ENCODE measurements at regions not wholly inside any gene's neighbourhood (a gene's known extent, or its start where the extent isn't known, plus 50 kb on each side); places are given as distances from the start of the nearest gene placed in this dataset.
"Not testable (repeated sequence)": the region's sequence is repeated elsewhere in the genome, so short reads cannot be mapped to it uniquely, and the experiment has no call there.

DNA sequence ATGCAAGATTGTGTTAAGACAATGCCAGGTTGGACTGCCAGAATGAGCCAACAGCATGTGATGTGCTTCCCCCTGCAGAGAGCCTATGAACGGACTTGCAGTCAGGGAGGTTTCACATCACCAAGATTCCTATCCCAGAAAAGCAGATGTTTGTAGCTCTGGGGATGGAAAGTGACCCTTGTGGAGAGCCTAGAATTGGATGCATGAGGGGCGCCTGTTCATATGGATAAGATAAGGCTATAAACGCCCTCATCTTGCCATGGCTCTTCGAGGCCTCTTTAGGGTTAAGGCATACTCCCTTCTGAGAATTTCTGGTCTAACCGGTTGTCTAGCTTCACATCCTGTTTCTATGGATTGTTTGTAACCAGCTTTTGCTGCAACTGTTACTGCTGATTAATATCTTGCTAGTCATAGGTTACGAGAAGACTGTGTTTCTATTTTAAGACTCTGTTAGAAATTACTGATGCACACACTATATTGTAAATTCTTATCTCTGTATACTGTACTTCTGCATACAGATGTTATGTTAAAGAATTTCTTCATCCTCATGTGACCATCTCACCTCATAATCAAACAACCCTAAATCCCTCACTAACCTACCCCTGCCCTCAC, 295.8 kb downstream of the PTGER3 start:
- not testable (repeated sequence) for H3K4me2 ChIP-seq (ENCODE audit: low read depth, low read length, poor library complexity, severe bottlenecking); H2AFZ ChIP-seq (ENCODE audit: low read length)

GRCh38 chr1:70754701-70755100, 292.9 kb downstream of the PTGER3 start:
- Histone ChIP-seq H4K20me1 (ENCODE audit: insufficient read depth, low read depth, low read length) (no peaks in the 10 kb centered on the region), H2AFZ (ENCODE audit: low read length) (no peak overlapping the region), H3K4me2 (ENCODE audit: low read depth, low read length, poor library complexity, severe bottlenecking) (no peak overlapping the region), H3K9ac (ENCODE audit: low read length) (no peak overlapping the region), H3K36me3 (ENCODE audit: insufficient read depth, low read length) (no peaks in the 10 kb centered on the region), H3K9me3 (ENCODE audit: low read length) (no peaks in the 10 kb centered on the region), H3K9me2 (replicated peaks; ENCODE audit: insufficient read depth, low read length) (no peaks in the 10 kb centered on the region), H3K79me2 (ENCODE audit: low read length) (no peaks in the 10 kb centered on the region), H3K27ac (ENCODE audit: low read length) (no peak overlapping the region), H3K4me3 (ENCODE audit: low read length) (no peak overlapping the region), H3K4me1 (ENCODE audit: low read length) (no peaks in the 10 kb centered on the region), H3K27me3 (ENCODE audit: low read length) (no peaks in the 10 kb centered on the region)
- DNase-seq = no peak

More for the DNA sequence above, 295.8 kb downstream of the PTGER3 start:
- not testable (repeated sequence) for H3K9ac ChIP-seq (ENCODE audit: low read length); H3K4me1 ChIP-seq (ENCODE audit: low read length); H3K27me3 ChIP-seq (ENCODE audit: low read length); DNase-seq; H3K36me3 ChIP-seq (ENCODE audit: insufficient read depth, low read length); H4K20me1 ChIP-seq (ENCODE audit: insufficient read depth, low read depth, low read length); H3K9me3 ChIP-seq (ENCODE audit: low read length); H3K9me2 ChIP-seq (replicated peaks; ENCODE audit: insufficient read depth, low read length); H3K79me2 ChIP-seq (ENCODE audit: low read length); H3K4me3 ChIP-seq (ENCODE audit: low read length); H3K27ac ChIP-seq (ENCODE audit: low read length)

DNA sequence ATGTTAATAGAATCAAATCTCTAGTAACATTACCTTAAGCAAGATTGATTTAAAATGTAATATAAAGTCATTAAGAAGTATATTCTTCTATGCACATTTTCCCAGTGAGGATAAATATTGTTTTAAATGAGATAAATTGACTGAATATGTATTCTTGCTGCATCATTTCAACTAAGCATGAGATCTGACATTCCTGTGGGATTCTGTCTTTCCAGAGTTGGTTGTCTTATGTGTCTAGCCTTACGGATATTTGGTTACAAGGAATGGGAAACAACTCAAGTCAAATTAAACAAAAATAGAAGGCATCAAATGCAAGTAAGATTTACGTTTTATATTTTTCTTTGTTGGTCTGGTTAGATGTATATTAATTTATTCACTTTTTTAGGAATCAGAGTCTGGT, 287.5 kb downstream of the PTGER3 start:
- H3K9me2 ChIP-seq (replicated peaks; ENCODE audit: insufficient read depth, low read length) = no peaks in the 10 kb centered on the region
- H2AFZ ChIP-seq (ENCODE audit: low read length) = no peak overlapping the region
- H3K36me3 ChIP-seq (ENCODE audit: insufficient read depth, low read length) = no peaks in the 10 kb centered on the region

DNA sequence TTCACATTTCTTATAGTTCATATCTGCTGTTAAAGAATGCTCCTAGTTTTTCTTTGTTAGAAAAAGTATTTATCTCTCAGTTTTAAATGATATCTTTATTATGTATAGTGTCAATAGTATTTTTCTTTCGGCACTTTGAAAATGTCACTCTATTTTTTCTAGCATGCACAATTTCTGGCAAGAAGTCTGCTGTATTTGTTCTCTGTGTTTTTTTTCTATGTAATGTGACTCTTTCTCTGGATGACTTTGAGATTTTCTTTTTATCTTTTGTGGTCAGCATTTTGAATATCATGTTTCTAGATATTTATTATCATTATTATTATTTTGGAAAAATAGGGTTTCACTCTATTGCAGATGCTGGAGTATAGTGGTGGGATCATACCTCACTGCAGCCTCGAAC, 285.2 kb downstream of the PTGER3 start:
- Histone ChIP-seq H3K27me3 (ENCODE audit: low read length) (no peaks in the 10 kb centered on the region), H3K9me2 (replicated peaks; ENCODE audit: insufficient read depth, low read length) (no peaks in the 10 kb centered on the region), H4K20me1 (ENCODE audit: insufficient read depth, low read depth, low read length) (no peaks in the 10 kb centered on the region), H2AFZ (ENCODE audit: low read length) (no peak overlapping the region), H3K9ac (ENCODE audit: low read length) (no peak overlapping the region), H3K27ac (ENCODE audit: low read length) (no peak overlapping the region), H3K4me1 (ENCODE audit: low read length) (no peaks in the 10 kb centered on the region), H3K4me3 (ENCODE audit: low read length) (no peak overlapping the region), H3K36me3 (ENCODE audit: insufficient read depth, low read length) (no peaks in the 10 kb centered on the region), H3K4me2 (ENCODE audit: low read depth, low read length, poor library complexity, severe bottlenecking) (no peak overlapping the region), H3K79me2 (ENCODE audit: low read length) (no peaks in the 10 kb centered on the region), H3K9me3 (ENCODE audit: low read length) (no peaks in the 10 kb centered on the region)
- DNase-seq = no peak

More for the DNA sequence above, 287.5 kb downstream of the PTGER3 start:
- H3K27ac ChIP-seq (ENCODE audit: low read length) = no peak overlapping the region
- H3K9me3 ChIP-seq (ENCODE audit: low read length) = no peaks in the 10 kb centered on the region
- no peak overlapping the region for H3K4me3 ChIP-seq (ENCODE audit: low read length)
- H4K20me1 ChIP-seq (ENCODE audit: insufficient read depth, low read depth, low read length) = no peaks in the 10 kb centered on the region
- no peak overlapping the region for H3K9ac ChIP-seq (ENCODE audit: low read length)
- DNase-seq = no peak
- no peaks in the 10 kb centered on the region for H3K4me1 ChIP-seq (ENCODE audit: low read length)
- H3K79me2 ChIP-seq (ENCODE audit: low read length) = no peaks in the 10 kb centered on the region
- no peak overlapping the region for H3K4me2 ChIP-seq (ENCODE audit: low read depth, low read length, poor library complexity, severe bottlenecking)
- no peaks in the 10 kb centered on the region for H3K27me3 ChIP-seq (ENCODE audit: low read length)

GRCh38 chr1:70764747-70765146, 282.9 kb downstream of the PTGER3 start:
- Histone ChIP-seq H3K79me2 (ENCODE audit: low read length) (no peaks in the 10 kb centered on the region), H3K36me3 (ENCODE audit: insufficient read depth, low read length) (no peaks in the 10 kb centered on the region), H4K20me1 (ENCODE audit: insufficient read depth, low read depth, low read length) (no peaks in the 10 kb centered on the region), H3K27ac (ENCODE audit: low read length) (no peak overlapping the region), H3K4me1 (ENCODE audit: low read length) (no peaks in the 10 kb centered on the region), H2AFZ (ENCODE audit: low read length) (no peak overlapping the region), H3K4me2 (ENCODE audit: low read depth, low read length, poor library complexity, severe bottlenecking) (no peak overlapping the region), H3K9ac (ENCODE audit: low read length) (no peak overlapping the region), H3K27me3 (ENCODE audit: low read length) (no peaks in the 10 kb centered on the region), H3K9me2 (replicated peaks; ENCODE audit: insufficient read depth, low read length) (no peaks in the 10 kb centered on the region), H3K4me3 (ENCODE audit: low read length) (no peak overlapping the region), H3K9me3 (ENCODE audit: low read length) (no peaks in the 10 kb centered on the region)
- DNase-seq = no peak

DNA sequence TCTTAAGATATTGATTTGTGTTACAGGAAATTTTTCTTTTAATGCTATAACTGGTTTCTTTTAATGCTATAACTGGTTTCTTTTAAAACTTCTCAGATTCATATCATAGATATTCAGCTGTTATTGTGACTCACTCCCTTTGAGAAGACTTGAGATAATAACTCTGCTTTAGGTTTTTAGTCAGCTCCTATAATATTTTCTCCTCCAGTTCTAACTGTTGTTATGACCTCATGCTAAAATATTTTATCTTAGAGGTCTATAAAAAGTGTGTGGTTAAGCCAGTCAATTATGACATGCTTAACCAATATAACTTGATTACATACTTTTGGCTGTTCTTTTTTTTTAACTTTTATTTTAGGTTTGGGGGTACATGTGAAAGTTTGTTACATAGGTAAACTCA, 280.2 kb downstream of the PTGER3 start:
- H3K9me3 ChIP-seq (ENCODE audit: low read length) = no peaks in the 10 kb centered on the region
- H3K4me2 ChIP-seq (ENCODE audit: low read depth, low read length, poor library complexity, severe bottlenecking) = no peak overlapping the region
- H3K27ac ChIP-seq (ENCODE audit: low read length) = no peak overlapping the region
- DNase-seq = no peak
- no peaks in the 10 kb centered on the region for H4K20me1 ChIP-seq (ENCODE audit: insufficient read depth, low read depth, low read length)
- no peaks in the 10 kb centered on the region for H3K79me2 ChIP-seq (ENCODE audit: low read length)
- H3K4me3 ChIP-seq (ENCODE audit: low read length) = no peak overlapping the region
- no peaks in the 10 kb centered on the region for H3K36me3 ChIP-seq (ENCODE audit: insufficient read depth, low read length)
- H3K27me3 ChIP-seq (ENCODE audit: low read length) = no peaks in the 10 kb centered on the region; the same call in 1 of the 2 replicates
- H3K9ac ChIP-seq (ENCODE audit: low read length) = no peak overlapping the region
- no peaks in the 10 kb centered on the region for H3K4me1 ChIP-seq (ENCODE audit: low read length)
- H2AFZ ChIP-seq (ENCODE audit: low read length) = no peak overlapping the region
- no peaks in the 10 kb centered on the region for H3K9me2 ChIP-seq (replicated peaks; ENCODE audit: insufficient read depth, low read length)

- Histone ChIP-seq H3K27ac (ENCODE audit: low read length) (no peak overlapping the region), H3K9me3 (ENCODE audit: low read length) (no peaks in the 10 kb centered on the region), H3K4me3 (ENCODE audit: low read length) (no peak overlapping the region), H2AFZ (ENCODE audit: low read length) (no peak overlapping the region), H3K36me3 (ENCODE audit: insufficient read depth, low read length) (no peaks in the 10 kb centered on the region), H3K4me2 (ENCODE audit: low read depth, low read length, poor library complexity, severe bottlenecking) (no peak overlapping the region), H3K9me2 (replicated peaks; ENCODE audit: insufficient read depth, low read length) (no peaks in the 10 kb centered on the region), H3K27me3 (ENCODE audit: low read length) (no peaks in the 10 kb centered on the region; the same call in 1 of the 2 replicates), H3K9ac (ENCODE audit: low read length) (no peak overlapping the region), H4K20me1 (ENCODE audit: insufficient read depth, low read depth, low read length) (no peaks in the 10 kb centered on the region), H3K4me1 (ENCODE audit: low read length) (no peaks in the 10 kb centered on the region), H3K79me2 (ENCODE audit: low read length) (no peaks in the 10 kb centered on the region)
- DNase-seq = no peak
These were observed 279.4 kb downstream of the PTGER3 start for GRCh38 chr1:70768216-70768615.

DNA sequence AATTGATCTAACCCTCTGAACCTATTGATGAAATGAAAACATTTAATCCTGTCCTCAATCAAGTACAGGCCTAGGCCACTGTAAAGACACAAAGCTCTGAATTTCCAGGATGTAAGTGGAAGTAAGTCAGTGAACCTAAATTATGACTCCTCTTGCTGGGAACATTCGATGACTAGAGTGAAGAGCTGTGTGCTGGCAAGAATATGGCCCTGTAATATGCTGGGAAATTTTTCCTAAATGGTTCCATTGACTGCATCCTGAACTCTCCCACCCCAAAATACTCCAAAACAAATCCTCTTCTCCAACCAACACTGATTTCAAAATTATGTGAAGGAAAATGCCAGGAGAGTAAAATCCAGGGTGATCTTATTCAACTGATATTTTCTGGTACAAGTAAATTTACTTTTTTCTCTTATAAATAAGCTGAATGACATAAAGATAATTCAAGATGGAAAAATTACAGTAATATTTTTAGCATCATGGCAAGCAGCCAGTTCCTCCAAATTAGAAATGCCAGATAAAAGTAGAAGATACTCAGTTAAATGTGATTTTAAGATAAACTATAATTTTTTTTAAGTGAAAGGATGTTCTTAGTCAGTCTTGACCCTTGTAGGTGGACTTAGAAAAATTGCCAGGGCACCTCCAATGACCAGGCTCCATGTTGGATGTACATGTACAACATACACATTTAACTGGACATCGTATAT, 269.4 kb downstream of the PTGER3 start:
- no peaks in the 10 kb centered on the region for H4K20me1 ChIP-seq (ENCODE audit: insufficient read depth, low read depth, low read length)
- no peaks in the 10 kb centered on the region for H3K9me3 ChIP-seq (ENCODE audit: low read length)
- H3K9me2 ChIP-seq (replicated peaks; ENCODE audit: insufficient read depth, low read length) = no peaks in the 10 kb centered on the region
- no peak overlapping the region for H3K27ac ChIP-seq (ENCODE audit: low read length)
- H3K9ac ChIP-seq (ENCODE audit: low read length) = no peak overlapping the region
- no peaks in the 10 kb centered on the region for H3K4me1 ChIP-seq (ENCODE audit: low read length)
- H3K27me3 ChIP-seq (ENCODE audit: low read length) = no peaks in the 10 kb centered on the region
- no peak for DNase-seq
- no peaks in the 10 kb centered on the region for H3K36me3 ChIP-seq (ENCODE audit: insufficient read depth, low read length)
- no peak overlapping the region for H2AFZ ChIP-seq (ENCODE audit: low read length)
- no peak overlapping the region for H3K4me2 ChIP-seq (ENCODE audit: low read depth, low read length, poor library complexity, severe bottlenecking)
- no peak overlapping the region for H3K4me3 ChIP-seq (ENCODE audit: low read length)
- H3K79me2 ChIP-seq (ENCODE audit: low read length) = no peaks in the 10 kb centered on the region
